SW 1271 (cell line): ENCODE measurements at regions not wholly inside any gene's neighbourhood (a gene's known extent, or its start where the extent isn't known, plus 50 kb on each side); places are given as distances from the start of the nearest gene placed in this dataset.
"Not testable (repeated sequence)": the region's sequence is repeated elsewhere in the genome, so short reads cannot be mapped to it uniquely, and the experiment has no call there.

ENCODE experiments used
- DNase-seq, 2 experiments: peaks; one replicate each; lab custom pipeline; 2025; lab: John Stamatoyannopoulos, UW

- no peak for DNase-seq
These were observed 633.5 kb downstream of the RFPL4B start for GRCh38 chr6:112980676-112981075.

GRCh38 chr6:112983713-112984261 is 636.7 kb downstream of the RFPL4B start:
- no peak for DNase-seq

GRCh38 chr6:112984899-112985298 is 637.8 kb downstream of the RFPL4B start:
- DNase-seq: no peak

GRCh38 chr6:112986321-112986720 is 639.2 kb downstream of the RFPL4B start:
- DNase-seq: no peak

- no peak for DNase-seq
These were observed 641.6 kb downstream of the RFPL4B start for GRCh38 chr6:112988748-112989147.

GRCh38 chr6:112990971-112991370 is 643.8 kb downstream of the RFPL4B start:
- DNase-seq: peak in 1 of 2 experiments; percentile 18

- no peak for DNase-seq
These were observed 644.8 kb downstream of the RFPL4B start for GRCh38 chr6:112991912-112992311.

GRCh38 chr6:112997421-112998085 is 650.4 kb downstream of the RFPL4B start:
- DNase-seq: no peak

- DNase-seq: no peak
These were observed 656.9 kb downstream of the RFPL4B start for GRCh38 chr6:113004054-113004453.

GRCh38 chr6:113004470-113005270 is 657.5 kb downstream of the RFPL4B start:
- DNase-seq: no peak

GRCh38 chr6:113006494-113006893 is 659.4 kb downstream of the RFPL4B start:
- no peak for DNase-seq

GRCh38 chr6:113009682-113010081 is 662.6 kb downstream of the RFPL4B start:
- no peak for DNase-seq

GRCh38 chr6:113010196-113010989 is 663.3 kb downstream of the RFPL4B start:
- DNase-seq: no peak

- no peak for DNase-seq
These were observed 664.3 kb downstream of the RFPL4B start for GRCh38 chr6:113011389-113011788.

- no peak for DNase-seq
These were observed 664.7 kb downstream of the RFPL4B start for GRCh38 chr6:113011801-113012200.

- DNase-seq: no peak
These were observed 668.1 kb downstream of the RFPL4B start for GRCh38 chr6:113015249-113015648.

GRCh38 chr6:113017353-113017752 is 670.2 kb downstream of the RFPL4B start:
- no peak for DNase-seq

GRCh38 chr6:113018351-113019151 is 671.4 kb downstream of the RFPL4B start:
- DNase-seq: no peak

GRCh38 chr6:113019176-113019575 is 672.0 kb downstream of the RFPL4B start:
- no peak for DNase-seq

- no peak for DNase-seq
These were observed 680.6 kb downstream of the RFPL4B start for GRCh38 chr6:113027780-113028179.

- not testable (repeated sequence) for DNase-seq
These were observed 682.0 kb downstream of the RFPL4B start for GRCh38 chr6:113029161-113029560.
